ENCODE measurements at regions not wholly inside any gene's neighbourhood (a gene's known extent, or its start where the extent isn't known, plus 50 kb on each side); places are given as distances from the start of the nearest gene placed in this dataset.

DNA sequence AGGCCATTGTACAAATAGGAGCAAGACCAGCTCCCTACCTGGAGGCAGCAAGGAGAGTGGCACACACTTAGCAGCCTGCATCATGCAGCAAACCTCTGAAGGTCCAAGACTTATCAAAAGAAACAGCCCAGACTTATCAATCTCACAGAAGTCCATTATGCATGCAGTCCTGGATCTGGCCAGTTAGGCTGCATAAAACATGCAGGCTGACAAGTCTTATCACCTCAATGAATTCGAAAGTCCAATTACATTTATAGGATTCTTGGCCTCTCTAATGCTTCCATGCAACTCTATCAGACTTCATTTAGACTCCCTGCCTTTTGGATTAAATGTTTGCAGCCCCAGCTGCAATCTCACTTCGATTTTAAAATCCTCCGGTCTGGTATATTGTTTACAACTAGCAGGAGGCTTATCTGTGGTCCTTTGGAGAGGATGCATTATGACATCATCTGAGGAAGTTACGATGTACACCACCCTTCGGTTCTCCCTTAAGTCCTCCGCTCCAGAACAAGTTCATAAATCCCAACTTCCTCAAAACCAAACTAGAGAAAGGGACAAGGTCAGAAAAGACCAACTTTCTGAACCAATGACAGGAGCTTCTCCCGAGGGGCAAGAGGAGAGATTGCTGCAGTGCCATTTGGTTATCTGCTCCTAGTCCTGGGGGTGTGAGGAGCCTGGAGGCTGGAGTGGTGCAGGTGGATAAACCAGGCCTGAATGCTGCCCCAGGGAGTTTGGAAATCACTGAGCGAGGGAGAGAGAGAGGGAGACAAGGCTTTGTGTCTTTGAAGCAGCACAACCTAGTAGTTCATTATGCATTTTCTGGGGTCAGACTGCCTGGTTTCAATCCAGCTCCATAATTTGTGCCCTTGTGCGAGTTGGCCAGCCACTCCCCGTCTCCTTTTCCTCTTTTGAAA lies 313.9 kb downstream of the TLE1 start:
- H3K4me3 ChIP-seq (ENCODE audit: severe bottlenecking): no peak overlapping the region
- TF ChIP-seq, protein P1, sequence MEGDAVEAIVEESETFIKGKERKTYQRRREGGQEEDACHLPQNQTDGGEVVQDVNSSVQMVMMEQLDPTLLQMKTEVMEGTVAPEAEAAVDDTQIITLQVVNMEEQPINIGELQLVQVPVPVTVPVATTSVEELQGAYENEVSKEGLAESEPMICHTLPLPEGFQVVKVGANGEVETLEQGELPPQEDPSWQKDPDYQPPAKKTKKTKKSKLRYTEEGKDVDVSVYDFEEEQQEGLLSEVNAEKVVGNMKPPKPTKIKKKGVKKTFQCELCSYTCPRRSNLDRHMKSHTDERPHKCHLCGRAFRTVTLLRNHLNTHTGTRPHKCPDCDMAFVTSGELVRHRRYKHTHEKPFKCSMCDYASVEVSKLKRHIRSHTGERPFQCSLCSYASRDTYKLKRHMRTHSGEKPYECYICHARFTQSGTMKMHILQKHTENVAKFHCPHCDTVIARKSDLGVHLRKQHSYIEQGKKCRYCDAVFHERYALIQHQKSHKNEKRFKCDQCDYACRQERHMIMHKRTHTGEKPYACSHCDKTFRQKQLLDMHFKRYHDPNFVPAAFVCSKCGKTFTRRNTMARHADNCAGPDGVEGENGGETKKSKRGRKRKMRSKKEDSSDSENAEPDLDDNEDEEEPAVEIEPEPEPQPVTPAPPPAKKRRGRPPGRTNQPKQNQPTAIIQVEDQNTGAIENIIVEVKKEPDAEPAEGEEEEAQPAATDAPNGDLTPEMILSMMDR (IDR thresholded peaks at IDR 0.05; ENCODE audit: poor library complexity, severe bottlenecking): no peak

DNA sequence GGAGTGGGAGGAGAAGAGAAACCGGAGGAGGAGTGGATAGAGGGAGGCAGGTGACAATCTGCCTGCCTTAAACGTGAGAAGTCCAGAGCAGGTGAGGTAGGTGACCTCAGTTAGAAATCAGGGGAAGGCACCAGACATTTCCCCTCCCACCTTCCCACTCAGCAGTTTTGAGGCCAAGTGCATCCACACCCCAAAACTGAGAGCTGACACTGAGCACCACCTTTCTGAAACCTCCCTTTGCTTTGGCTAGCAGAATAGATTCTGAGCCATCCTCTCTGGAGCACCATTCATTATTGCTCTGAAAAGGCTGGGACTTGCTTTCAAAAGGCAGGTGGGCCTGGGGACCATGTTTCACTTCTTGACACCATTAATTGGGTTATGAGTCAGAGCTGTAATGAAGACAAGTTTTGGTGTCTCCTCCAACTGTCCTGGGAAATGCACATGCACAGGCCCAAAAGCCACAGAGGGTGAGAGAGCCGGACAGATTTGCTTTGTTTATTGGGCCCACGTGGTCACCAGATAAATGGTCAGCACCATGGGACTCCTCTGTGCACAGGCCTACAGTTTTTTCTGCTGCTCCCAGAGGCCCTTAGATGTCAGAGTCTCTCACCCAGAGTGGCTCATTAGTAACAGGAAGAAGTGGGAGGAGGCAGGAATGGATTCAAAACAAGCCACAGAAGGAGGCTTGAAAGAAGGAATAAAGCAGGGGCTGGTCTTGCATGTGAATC lies 314.7 kb downstream of the TLE1 start:
- Histone ChIP-seq H3K4me3 (ENCODE audit: severe bottlenecking) (no peak overlapping the region), H3K4me1 (ENCODE audit: insufficient read depth, poor library complexity, severe bottlenecking) (no peaks in the 10 kb centered on the region), H3K36me3 (ENCODE audit: low read depth) (no peaks in the 10 kb centered on the region), H3K27ac (ENCODE audit: poor library complexity, severe bottlenecking) (no peak overlapping the region), H3K27me3 (ENCODE audit: insufficient read depth, poor library complexity, severe bottlenecking) (no peaks in the 10 kb centered on the region), H3K9me3 (ENCODE audit: severe bottlenecking) (no peaks in the 10 kb centered on the region)
- DNase-seq (ENCODE audit: low spot score) (no peak), ATAC-seq (ENCODE audit: low read depth) (no peak)
- TF ChIP-seq, protein P1 (IDR thresholded peaks at IDR 0.05; ENCODE audit: poor library complexity, severe bottlenecking): no peak

More for the DNA sequence above, 313.9 kb downstream of the TLE1 start:
- no peak overlapping the region for H3K27ac ChIP-seq (ENCODE audit: poor library complexity, severe bottlenecking)
- no peaks in the 10 kb centered on the region for H3K9me3 ChIP-seq (ENCODE audit: severe bottlenecking)
- no peak for DNase-seq (ENCODE audit: low spot score)
- no peaks in the 10 kb centered on the region for H3K36me3 ChIP-seq (ENCODE audit: low read depth)
- no peaks in the 10 kb centered on the region for H3K4me1 ChIP-seq (ENCODE audit: insufficient read depth, poor library complexity, severe bottlenecking)
- ATAC-seq (ENCODE audit: low read depth): no peak
- no peaks in the 10 kb centered on the region for H3K27me3 ChIP-seq (ENCODE audit: insufficient read depth, poor library complexity, severe bottlenecking)

DNA sequence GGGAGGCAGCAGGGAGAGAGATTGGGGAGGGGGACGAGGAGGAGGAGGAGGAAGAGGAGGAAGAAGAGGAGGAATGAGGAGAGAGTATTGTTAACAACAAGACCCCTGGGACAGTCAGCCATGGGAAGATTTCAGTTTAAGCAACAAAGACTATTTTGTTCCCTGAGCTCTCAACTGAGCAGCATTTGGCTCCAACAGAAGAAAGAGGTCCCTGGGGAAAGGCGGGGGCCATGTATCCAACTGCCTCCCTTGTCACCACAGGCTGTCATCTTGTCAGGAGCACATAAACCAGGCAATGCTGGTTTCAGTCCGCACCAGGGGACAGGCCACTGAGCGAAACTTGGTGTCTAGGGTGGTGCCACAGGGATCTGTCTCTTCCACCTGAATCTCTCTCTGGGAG lies 316.1 kb downstream of the TLE1 start:
- Histone ChIP-seq H3K4me1 (ENCODE audit: insufficient read depth, poor library complexity, severe bottlenecking) (no peaks in the 10 kb centered on the region), H3K36me3 (ENCODE audit: low read depth) (no peaks in the 10 kb centered on the region), H3K27ac (ENCODE audit: poor library complexity, severe bottlenecking) (no peak overlapping the region), H3K4me3 (ENCODE audit: severe bottlenecking) (no peak overlapping the region), H3K27me3 (ENCODE audit: insufficient read depth, poor library complexity, severe bottlenecking) (no peaks in the 10 kb centered on the region), H3K9me3 (ENCODE audit: severe bottlenecking) (no peaks in the 10 kb centered on the region)
- DNase-seq (ENCODE audit: low spot score) (no peak), ATAC-seq (ENCODE audit: low read depth) (no peak)
- TF ChIP-seq, protein P1 (IDR thresholded peaks at IDR 0.05; ENCODE audit: poor library complexity, severe bottlenecking): no peak

DNA sequence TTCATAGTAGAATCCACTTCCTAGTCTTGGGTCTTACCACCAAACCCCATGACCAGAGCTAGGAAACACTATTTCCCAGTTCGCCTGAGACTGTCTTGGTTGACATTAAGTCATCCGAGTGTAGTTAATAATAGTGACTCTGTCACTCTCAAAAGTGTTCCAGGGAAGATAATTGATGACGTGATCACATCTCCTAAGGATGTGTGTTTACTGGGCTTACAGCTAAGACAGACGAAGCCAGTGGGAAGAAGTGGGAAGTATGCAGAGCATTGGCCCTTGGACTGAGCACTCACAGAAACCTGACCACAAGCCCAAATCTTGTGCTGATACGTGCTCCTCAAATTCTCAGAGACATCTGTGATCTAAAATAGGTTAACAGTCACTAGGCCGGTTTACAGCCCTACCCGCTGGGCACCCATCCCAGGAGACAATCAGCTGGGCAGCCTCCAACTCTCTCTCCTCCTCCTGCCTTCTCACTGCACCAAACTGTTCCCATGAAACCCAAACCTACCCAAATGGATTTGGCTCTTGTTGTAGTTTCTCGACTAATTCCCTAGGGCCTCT lies 316.6 kb downstream of the TLE1 start:
- ATAC-seq (ENCODE audit: low read depth) (no peak), DNase-seq (ENCODE audit: low spot score) (no peak)
- Histone ChIP-seq H3K27me3 (ENCODE audit: insufficient read depth, poor library complexity, severe bottlenecking) (no peaks in the 10 kb centered on the region), H3K4me1 (ENCODE audit: insufficient read depth, poor library complexity, severe bottlenecking) (no peaks in the 10 kb centered on the region), H3K27ac (ENCODE audit: poor library complexity, severe bottlenecking) (no peak overlapping the region), H3K36me3 (ENCODE audit: low read depth) (no peaks in the 10 kb centered on the region), H3K9me3 (ENCODE audit: severe bottlenecking) (no peaks in the 10 kb centered on the region), H3K4me3 (ENCODE audit: severe bottlenecking) (no peak overlapping the region)
- TF ChIP-seq, protein P1 (IDR thresholded peaks at IDR 0.05; ENCODE audit: poor library complexity, severe bottlenecking): no peak

Data from RWPE2 (cell line).